ENCODE measurements at regions not wholly inside any gene's neighbourhood (a gene's known extent, or its start where the extent isn't known, plus 50 kb on each side); places are given as distances from the start of the nearest gene placed in this dataset.

DNA sequence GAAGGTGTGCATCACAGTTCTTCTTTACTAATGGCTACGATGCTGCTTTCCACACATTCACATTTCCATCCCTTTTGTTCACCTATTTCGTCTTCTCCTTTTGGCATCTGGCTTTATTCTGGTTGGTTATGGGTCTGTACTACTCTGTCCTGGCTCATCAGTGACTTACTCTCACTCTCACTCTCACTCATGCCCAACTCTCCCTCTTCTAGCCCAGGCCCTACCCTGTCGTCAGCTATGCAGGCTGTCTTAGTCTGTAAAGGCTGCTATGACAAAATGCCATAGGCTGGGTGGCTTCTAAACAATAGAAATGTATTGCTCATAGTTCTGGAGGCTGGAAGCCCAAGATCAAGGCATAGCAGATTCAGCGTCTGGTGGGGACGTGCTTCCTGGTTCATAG, 105.6 kb upstream of the PUDP start:
- Mint-ChIP-seq H3K4me3 (ENCODE audit: unreplicated experiment) (no peak overlapping the region), H3K27me3 (ENCODE audit: low read depth) (no peaks in the 10 kb centered on the region), H3K4me1 (ENCODE audit: low read depth) (no peaks in the 10 kb centered on the region), H3K27ac (ENCODE audit: unreplicated experiment) (no peak overlapping the region), H3K9me3 (ENCODE audit: low read depth) (peaks cover 14% of the 10 kb centered on the region), H3K36me3 (ENCODE audit: low read depth) (peaks cover 11% of the 10 kb centered on the region)
- TF ChIP-seq, protein P1, sequence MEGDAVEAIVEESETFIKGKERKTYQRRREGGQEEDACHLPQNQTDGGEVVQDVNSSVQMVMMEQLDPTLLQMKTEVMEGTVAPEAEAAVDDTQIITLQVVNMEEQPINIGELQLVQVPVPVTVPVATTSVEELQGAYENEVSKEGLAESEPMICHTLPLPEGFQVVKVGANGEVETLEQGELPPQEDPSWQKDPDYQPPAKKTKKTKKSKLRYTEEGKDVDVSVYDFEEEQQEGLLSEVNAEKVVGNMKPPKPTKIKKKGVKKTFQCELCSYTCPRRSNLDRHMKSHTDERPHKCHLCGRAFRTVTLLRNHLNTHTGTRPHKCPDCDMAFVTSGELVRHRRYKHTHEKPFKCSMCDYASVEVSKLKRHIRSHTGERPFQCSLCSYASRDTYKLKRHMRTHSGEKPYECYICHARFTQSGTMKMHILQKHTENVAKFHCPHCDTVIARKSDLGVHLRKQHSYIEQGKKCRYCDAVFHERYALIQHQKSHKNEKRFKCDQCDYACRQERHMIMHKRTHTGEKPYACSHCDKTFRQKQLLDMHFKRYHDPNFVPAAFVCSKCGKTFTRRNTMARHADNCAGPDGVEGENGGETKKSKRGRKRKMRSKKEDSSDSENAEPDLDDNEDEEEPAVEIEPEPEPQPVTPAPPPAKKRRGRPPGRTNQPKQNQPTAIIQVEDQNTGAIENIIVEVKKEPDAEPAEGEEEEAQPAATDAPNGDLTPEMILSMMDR (IDR thresholded peaks at IDR 0.05): no peak
- no peak for DNase-seq (ENCODE audit: low spot score)

DNA sequence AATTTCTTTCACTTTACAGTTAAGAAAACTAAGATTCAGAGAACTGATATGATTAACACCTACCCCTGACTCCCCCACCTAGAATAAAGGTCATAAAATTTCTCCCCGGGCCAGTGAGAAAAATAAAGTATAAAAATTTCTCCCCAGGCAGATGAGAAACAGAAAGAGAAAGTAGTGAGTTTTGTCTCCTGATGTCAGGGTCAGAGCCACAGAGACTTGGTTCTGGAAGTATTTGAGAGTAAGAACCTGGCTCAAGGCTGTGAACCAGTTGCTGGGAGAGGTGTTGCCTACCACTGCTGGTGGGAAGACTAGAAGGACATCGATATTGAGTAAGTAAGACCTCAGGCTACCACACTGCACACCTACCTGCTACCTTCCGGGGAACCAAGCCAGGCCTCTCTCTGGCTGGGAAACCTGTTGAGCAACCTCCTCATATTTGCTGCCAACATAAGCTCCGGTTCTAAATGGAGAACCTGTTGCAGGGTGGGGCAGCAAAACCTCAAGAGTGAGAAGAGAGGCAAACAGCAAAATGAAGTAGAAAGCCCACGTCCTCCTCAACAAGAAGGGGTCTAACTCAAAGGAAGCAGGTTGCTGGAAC, 104.2 kb upstream of the PUDP start:
- no peak overlapping the region for H3K27ac Mint-ChIP-seq (ENCODE audit: unreplicated experiment)
- TF ChIP-seq, protein P1 (IDR thresholded peaks at IDR 0.05): no peak
- H3K36me3 Mint-ChIP-seq (ENCODE audit: low read depth): peaks cover 5% of the 10 kb centered on the region
- H3K27me3 Mint-ChIP-seq (ENCODE audit: low read depth): no peaks in the 10 kb centered on the region
- H3K4me1 Mint-ChIP-seq (ENCODE audit: low read depth): no peaks in the 10 kb centered on the region
- H3K9me3 Mint-ChIP-seq (ENCODE audit: low read depth): peaks cover 16% of the 10 kb centered on the region
- no peak overlapping the region for H3K4me3 Mint-ChIP-seq (ENCODE audit: unreplicated experiment)
- DNase-seq (ENCODE audit: low spot score): no peak

DNA sequence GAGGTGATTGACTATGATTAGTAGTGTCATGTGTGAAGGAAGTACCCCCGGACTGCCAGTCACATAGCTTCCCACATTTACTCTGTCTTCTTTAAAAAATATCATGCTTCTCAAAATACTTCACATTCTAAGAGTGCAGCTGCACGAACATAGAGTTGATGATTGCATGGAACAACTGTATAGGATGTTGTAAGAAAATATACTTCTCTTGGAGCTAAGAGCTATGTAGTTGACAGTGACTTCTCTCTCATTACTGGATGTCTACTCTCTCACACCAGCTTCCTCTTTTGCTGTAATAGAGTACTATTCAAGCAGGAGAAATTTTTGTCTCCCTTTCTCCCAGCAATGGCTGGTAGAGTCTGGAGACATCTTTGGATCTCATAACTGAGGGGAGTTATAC, 99.4 kb upstream of the PUDP start:
- no peak for DNase-seq (ENCODE audit: low spot score)
- no peaks in the 10 kb centered on the region for H3K4me1 Mint-ChIP-seq (ENCODE audit: low read depth)
- TF ChIP-seq, protein P1 (IDR thresholded peaks at IDR 0.05): no peak
- no peak overlapping the region for H3K27ac Mint-ChIP-seq (ENCODE audit: unreplicated experiment)
- H3K36me3 Mint-ChIP-seq (ENCODE audit: low read depth): peaks cover 1% of the 10 kb centered on the region
- peaks cover 13% of the 10 kb centered on the region for H3K9me3 Mint-ChIP-seq (ENCODE audit: low read depth)
- H3K4me3 Mint-ChIP-seq (ENCODE audit: unreplicated experiment): no peak overlapping the region
- no peaks in the 10 kb centered on the region for H3K27me3 Mint-ChIP-seq (ENCODE audit: low read depth)

DNA sequence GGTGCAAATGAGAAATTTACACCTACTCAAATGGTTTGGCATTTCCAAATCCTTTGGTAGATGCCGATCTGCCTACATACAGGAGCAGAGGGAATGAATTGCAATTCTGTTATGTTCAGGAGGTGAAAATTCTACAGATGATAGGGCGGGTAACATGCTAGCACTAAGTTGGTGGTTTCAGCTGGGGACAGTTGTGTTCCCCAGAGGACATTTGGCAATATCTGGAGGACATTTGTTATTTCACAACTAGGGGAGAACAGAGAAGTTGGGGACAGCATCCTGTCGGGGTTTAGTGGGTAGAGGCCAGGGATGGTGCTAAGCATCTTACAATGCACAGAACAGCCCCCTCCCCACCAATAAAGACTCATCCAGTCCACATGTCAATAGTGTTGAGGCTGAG, 96.5 kb upstream of the PUDP start:
- no peak for DNase-seq (ENCODE audit: low spot score)
- no peaks in the 10 kb centered on the region for H3K27me3 Mint-ChIP-seq (ENCODE audit: low read depth)
- peaks cover 11% of the 10 kb centered on the region for H3K9me3 Mint-ChIP-seq (ENCODE audit: low read depth)
- no peak overlapping the region for H3K4me3 Mint-ChIP-seq (ENCODE audit: unreplicated experiment)
- peaks cover 1% of the 10 kb centered on the region for H3K36me3 Mint-ChIP-seq (ENCODE audit: low read depth)
- TF ChIP-seq, protein P1 (IDR thresholded peaks at IDR 0.05): no peak
- H3K4me1 Mint-ChIP-seq (ENCODE audit: low read depth): no peaks in the 10 kb centered on the region
- H3K27ac Mint-ChIP-seq (ENCODE audit: unreplicated experiment): no peak overlapping the region

DNA sequence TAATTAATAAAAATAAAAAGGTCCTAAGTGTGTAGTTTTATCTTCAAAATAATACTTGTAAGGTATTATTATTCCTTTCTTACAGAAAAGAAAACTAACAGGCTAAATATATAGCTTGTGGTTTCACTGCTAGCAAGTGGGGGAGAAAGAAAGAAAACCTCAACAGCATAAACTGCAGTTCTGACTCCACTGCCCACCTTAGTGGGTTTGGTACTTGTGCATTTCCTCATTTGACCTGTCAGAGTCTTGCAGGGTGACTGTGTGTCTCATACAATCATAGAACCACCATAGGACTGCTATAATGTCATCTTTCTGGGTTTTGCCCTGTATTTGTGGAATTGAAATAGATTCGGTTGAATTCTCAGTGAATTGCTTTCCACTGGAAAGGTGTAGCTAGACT, 94.7 kb upstream of the PUDP start:
- H3K27ac Mint-ChIP-seq (ENCODE audit: unreplicated experiment): no peak overlapping the region
- H3K4me3 Mint-ChIP-seq (ENCODE audit: unreplicated experiment): no peak overlapping the region
- H3K27me3 Mint-ChIP-seq (ENCODE audit: low read depth): no peaks in the 10 kb centered on the region
- TF ChIP-seq, protein P1 (IDR thresholded peaks at IDR 0.05): no peak
- peaks cover 3% of the 10 kb centered on the region for H3K9me3 Mint-ChIP-seq (ENCODE audit: low read depth)
- no peak for DNase-seq (ENCODE audit: low spot score)
- H3K36me3 Mint-ChIP-seq (ENCODE audit: low read depth): no peaks in the 10 kb centered on the region
- no peaks in the 10 kb centered on the region for H3K4me1 Mint-ChIP-seq (ENCODE audit: low read depth)

Data from chondrocyte (in vitro differentiated cells).